Suprapubic skin (tissue), 4 donors: ENCODE measurements at regions not wholly inside any gene's neighbourhood (a gene's known extent, or its start where the extent isn't known, plus 50 kb on each side); places are given as distances from the start of the nearest gene placed in this dataset.
A peak's percentile ranks its signal among the peaks of the same experiment; 100 is the strongest.

Experiments used
- DNase-seq, 2 donors: peaks; one replicate each; pipeline ENCODE4 v3.0.0-alpha.2; 2019; ENCODE audit warnings: low spot score in 2 of 2
- H3K27ac ChIP-seq: fragments of 200-600 bp; sonication (generic); one replicate; pipeline ENCODE4 v1.5.1; 2019
- H3K27me3 ChIP-seq: fragments of 200-600 bp; sonication (generic); one replicate; pipeline ENCODE4 v1.5.1; 2019
- H3K36me3 ChIP-seq: fragments of 200-600 bp; sonication (generic); one replicate; pipeline ENCODE4 v1.5.1; 2019
- H3K4me1 ChIP-seq: fragments of 200-600 bp; sonication (generic); one replicate; pipeline ENCODE4 v1.5.1; 2019
- H3K4me3 ChIP-seq: fragments of 200-600 bp; sonication (generic); one replicate; pipeline ENCODE4 v1.5.1; 2019; ENCODE audit warnings: mild to moderate bottlenecking
- H3K9me3 ChIP-seq: fragments of 200-600 bp; sonication (generic); one replicate; pipeline ENCODE4 v1.5.1; 2019
- EP300 ChIP-seq: sonication (generic); formaldehyde crosslinking; IDR thresholded peaks from one replicate; pipeline ENCODE4 v1.6.1; 2017; ENCODE audit warnings: antibody characterized with exemption
- POLR2A ChIP-seq, 2 donors: fragments of 450-650 bp; IDR thresholded peaks; one replicate each; pipeline ENCODE4 v1.6.1; 2017; ENCODE audit warnings: antibody characterized with exemption in 2 of 2, mild to moderate bottlenecking in 2 of 2, moderate library complexity in 2 of 2
- POLR2AphosphoS5 ChIP-seq, 3 donors: sonication (generic); formaldehyde crosslinking; IDR thresholded peaks; one replicate each; pipeline ENCODE4 v1.6.1; 2017; ENCODE audit warnings: antibody characterized with exemption in 3 of 3
- WGBS: methylation state at CpG from one replicate; pipeline ENCODE4 v1.1.5; 2018; 5-methylcytosine and 5-hydroxymethylcytosine counted together
- TF ChIP-seq, protein P1 (sequence below), 2 donors: fragments of 200-600 bp in 1 of 2; fragments of 450-650 bp in 1 of 2; sonication (generic) in 1 of 2; IDR thresholded peaks; one replicate each; pipeline ENCODE4 v1.5.1; 2016 to 2019; ENCODE audit warnings: antibody characterized with exemption in 2 of 2, mild to moderate bottlenecking in 1 of 2, moderate library complexity in 1 of 2

- H3K9me3 ChIP-seq, result no peaks in the 10 kb centered on the region
- no peaks in the 10 kb centered on the region for H3K27me3 ChIP-seq
- H3K36me3 ChIP-seq, result no peaks in the 10 kb centered on the region
- no peak for DNase-seq
- H3K4me3 ChIP-seq, result no peak overlapping the region
- WGBS, result 75% methylated on average over 2 of the region's 2 CpGs
- no peak overlapping the region for H3K27ac ChIP-seq
- H3K4me1 ChIP-seq, result peaks cover 3% of the 10 kb centered on the region
- TF ChIP-seq EP300 (no peak), POLR2AphosphoS5 (IDR thresholded peaks at IDR 0.05) (no peak), POLR2A (IDR thresholded peaks at IDR 0.05) (no peak)
- TF ChIP-seq, protein P1, sequence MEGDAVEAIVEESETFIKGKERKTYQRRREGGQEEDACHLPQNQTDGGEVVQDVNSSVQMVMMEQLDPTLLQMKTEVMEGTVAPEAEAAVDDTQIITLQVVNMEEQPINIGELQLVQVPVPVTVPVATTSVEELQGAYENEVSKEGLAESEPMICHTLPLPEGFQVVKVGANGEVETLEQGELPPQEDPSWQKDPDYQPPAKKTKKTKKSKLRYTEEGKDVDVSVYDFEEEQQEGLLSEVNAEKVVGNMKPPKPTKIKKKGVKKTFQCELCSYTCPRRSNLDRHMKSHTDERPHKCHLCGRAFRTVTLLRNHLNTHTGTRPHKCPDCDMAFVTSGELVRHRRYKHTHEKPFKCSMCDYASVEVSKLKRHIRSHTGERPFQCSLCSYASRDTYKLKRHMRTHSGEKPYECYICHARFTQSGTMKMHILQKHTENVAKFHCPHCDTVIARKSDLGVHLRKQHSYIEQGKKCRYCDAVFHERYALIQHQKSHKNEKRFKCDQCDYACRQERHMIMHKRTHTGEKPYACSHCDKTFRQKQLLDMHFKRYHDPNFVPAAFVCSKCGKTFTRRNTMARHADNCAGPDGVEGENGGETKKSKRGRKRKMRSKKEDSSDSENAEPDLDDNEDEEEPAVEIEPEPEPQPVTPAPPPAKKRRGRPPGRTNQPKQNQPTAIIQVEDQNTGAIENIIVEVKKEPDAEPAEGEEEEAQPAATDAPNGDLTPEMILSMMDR (IDR thresholded peaks at IDR 0.05), result no peak
Measured at GRCh38 chr3:196147116-196147515, 64.1 kb downstream of the ZDHHC19 start.

GRCh38 chr3:196145468-196146262 is 63.8 kb upstream of the TFRC start:
- 91% methylated on average over 14 of the region's 18 CpGs for WGBS
- H3K4me1 ChIP-seq, result peaks cover 12% of the 10 kb centered on the region
- no peaks in the 10 kb centered on the region for H3K27me3 ChIP-seq
- H3K9me3 ChIP-seq, result no peaks in the 10 kb centered on the region
- no peaks in the 10 kb centered on the region for H3K36me3 ChIP-seq
- no peak for DNase-seq
- H3K27ac ChIP-seq, result no peak overlapping the region
- no peak overlapping the region for H3K4me3 ChIP-seq
- no peak for TF ChIP-seq POLR2AphosphoS5 (IDR thresholded peaks at IDR 0.05)
- TF ChIP-seq, protein P1 (IDR thresholded peaks at IDR 0.05), result no peak
- no peak for TF ChIP-seq EP300
- no peak for TF ChIP-seq POLR2A (IDR thresholded peaks at IDR 0.05)

- no peak for DNase-seq
- Histone ChIP-seq H3K36me3 (no peaks in the 10 kb centered on the region), H3K27ac (no peak overlapping the region), H3K27me3 (no peaks in the 10 kb centered on the region), H3K4me1 (peaks cover 12% of the 10 kb centered on the region), H3K4me3 (peak overlapping the region; percentile 6), H3K9me3 (no peaks in the 10 kb centered on the region)
- 62% methylated on average over 18 of the region's 19 CpGs for WGBS
- no peak for TF ChIP-seq POLR2A (IDR thresholded peaks at IDR 0.05)
- TF ChIP-seq POLR2AphosphoS5 (IDR thresholded peaks at IDR 0.05), result no peak
- no peak for TF ChIP-seq EP300
- TF ChIP-seq, protein P1 (IDR thresholded peaks at IDR 0.05), result no peak
Measured at GRCh38 chr3:196144383-196145105, 62.7 kb upstream of the TFRC start.

DNA sequence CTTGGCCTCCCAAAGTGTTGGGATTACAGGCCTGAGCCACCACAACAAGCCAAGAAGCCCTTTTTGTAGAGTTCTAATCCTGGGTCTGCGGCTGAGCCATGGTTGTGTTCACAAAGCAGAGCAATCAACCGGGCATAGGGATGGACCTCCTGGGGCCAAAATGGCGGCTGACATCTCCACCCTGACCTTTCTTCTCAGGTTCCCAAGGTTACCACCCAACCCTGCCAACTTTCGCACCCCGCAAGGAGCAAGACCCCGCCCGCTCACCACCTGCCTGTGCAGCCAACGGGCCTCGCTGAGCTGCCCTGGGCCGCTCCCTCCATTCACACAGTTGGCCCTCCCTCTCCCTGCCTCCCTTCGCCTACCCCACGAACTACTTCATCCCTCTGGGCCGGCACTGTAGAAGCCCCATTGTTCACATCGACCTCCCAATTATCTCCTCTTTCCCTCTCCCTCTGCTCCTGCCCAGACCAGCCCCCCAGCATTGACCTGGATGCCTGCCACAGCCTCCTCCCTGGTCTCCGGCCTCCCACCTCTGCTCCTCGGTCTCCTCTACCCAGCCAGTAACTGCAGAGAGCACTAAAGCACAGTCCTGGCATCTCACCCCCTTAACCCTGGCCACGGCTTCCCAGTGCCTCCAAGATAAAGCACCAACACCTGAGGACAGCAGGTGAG is 62.0 kb upstream of the TFRC start:
- Histone ChIP-seq H3K27ac (no peak overlapping the region), H3K4me3 (peak overlapping the region; percentile 37), H3K27me3 (no peaks in the 10 kb centered on the region), H3K36me3 (no peaks in the 10 kb centered on the region), H3K4me1 (peaks cover 18% of the 10 kb centered on the region), H3K9me3 (no peaks in the 10 kb centered on the region)
- TF ChIP-seq POLR2A (IDR thresholded peaks at IDR 0.05) (no peak), EP300 (no peak), POLR2AphosphoS5 (IDR thresholded peaks at IDR 0.05) (no peak)
- TF ChIP-seq, protein P1 (IDR thresholded peaks at IDR 0.05), result no peak
- WGBS, result 88% methylated on average over 17 of the region's 17 CpGs
- no peak for DNase-seq
